ENCODE measurements at regions not wholly inside any gene's neighbourhood (a gene's known extent, or its start where the extent isn't known, plus 50 kb on each side); places are given as distances from the start of the nearest gene placed in this dataset.

DNA sequence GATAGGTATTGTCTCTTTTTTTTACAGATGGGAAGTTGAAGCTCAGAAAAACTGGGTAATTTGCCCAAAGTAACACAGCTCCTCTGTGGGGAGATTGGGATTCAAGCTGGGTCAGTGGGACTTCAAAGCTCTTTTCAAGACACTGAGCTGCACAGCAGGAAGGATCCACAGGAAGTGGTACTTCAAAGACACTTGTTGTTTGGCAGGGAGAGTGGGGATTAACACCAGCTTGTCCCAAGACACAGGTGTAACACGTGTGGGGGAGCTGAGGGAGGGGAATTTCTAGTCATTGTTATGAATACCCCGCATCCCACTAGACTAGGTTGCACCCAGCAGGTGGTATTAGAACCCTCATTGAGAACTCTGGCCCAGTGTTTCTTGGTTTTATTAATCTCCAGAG lies 116.0 kb downstream of the FOXB1 start:
- TF ChIP-seq EZH2phosphoT487 (IDR thresholded peaks at IDR 0.05; ENCODE audit: borderline replicate concordance, low read length) (no peak), CTCF (conservative IDR thresholded peaks at IDR 0.05; ENCODE audit: low read depth, low read length) (no peak)

Data from PC-3 (cell line).